HG03469 (cell line): ENCODE measurements at regions not wholly inside any gene's neighbourhood (a gene's known extent, or its start where the extent isn't known, plus 50 kb on each side); places are given as distances from the start of the nearest gene placed in this dataset.

ENCODE experiments used
- ATAC-seq: cut with Tn5 transposase; IDR thresholded peaks from one replicate; pipeline ENCODE4 v1.9.1; 2021; ENCODE audit warnings: mild to moderate bottlenecking, moderate library complexity, moderate number of reproducible peaks; ENCODE audit not compliant: unreplicated experiment

- ATAC-seq, result no peak
These were observed 176.2 kb upstream of the TP63 start for GRCh38 chr3:189455009-189455408.

GRCh38 chr3:189455641-189456417 is 175.4 kb upstream of the TP63 start:
- ATAC-seq, result no peak

GRCh38 chr3:189457201-189457607 is 174.0 kb upstream of the TP63 start:
- ATAC-seq, result no peak

GRCh38 chr3:189457631-189458412 is 173.4 kb upstream of the TP63 start:
- ATAC-seq, result no peak

- ATAC-seq, result no peak
These were observed 172.7 kb upstream of the TP63 start for GRCh38 chr3:189458528-189458927.

GRCh38 chr3:189459231-189459630 is 172.0 kb upstream of the TP63 start:
- ATAC-seq, result no peak

GRCh38 chr3:189460511-189460910 is 170.7 kb upstream of the TP63 start:
- ATAC-seq, result no peak

GRCh38 chr3:189464799-189465198 is 166.4 kb upstream of the TP63 start:
- ATAC-seq, result no peak

- no peak for ATAC-seq
These were observed 165.2 kb upstream of the TP63 start for GRCh38 chr3:189466004-189466403.

GRCh38 chr3:189467451-189467850 is 163.7 kb upstream of the TP63 start:
- no peak for ATAC-seq

GRCh38 chr3:189474944-189475343 is 156.2 kb upstream of the TP63 start:
- ATAC-seq, result no peak

- no peak for ATAC-seq
These were observed 153.6 kb upstream of the TP63 start for GRCh38 chr3:189477614-189478013.

- ATAC-seq, result no peak
These were observed 144.6 kb upstream of the TP63 start for GRCh38 chr3:189486556-189486955.

- no peak for ATAC-seq
These were observed 142.9 kb upstream of the TP63 start for GRCh38 chr3:189488241-189488767.

- no peak for ATAC-seq
These were observed 140.9 kb upstream of the TP63 start for GRCh38 chr3:189490337-189490736.

- no peak for ATAC-seq
These were observed 140.4 kb upstream of the TP63 start for GRCh38 chr3:189490749-189491148.

GRCh38 chr3:189491831-189492230 is 139.4 kb upstream of the TP63 start:
- no peak for ATAC-seq

- no peak for ATAC-seq
These were observed 137.9 kb upstream of the TP63 start for GRCh38 chr3:189493271-189493670.

GRCh38 chr3:189494632-189495031 is 136.6 kb upstream of the TP63 start:
- no peak for ATAC-seq

- no peak for ATAC-seq
These were observed 134.6 kb upstream of the TP63 start for GRCh38 chr3:189496375-189497138.

- ATAC-seq, result no peak
These were observed 132.0 kb upstream of the TP63 start for GRCh38 chr3:189498995-189499704.
